HCT116 (cell line): ENCODE measurements at regions not wholly inside any gene's neighbourhood (a gene's known extent, or its start where the extent isn't known, plus 50 kb on each side); places are given as distances from the start of the nearest gene placed in this dataset.

Experiments used
- ATAC-seq: fragments of 200-7000 bp; cut with Tn5 transposase; 2 replicates; pipeline ENCODE4 v1.9.1; 2020; ENCODE audit warnings: mild to moderate bottlenecking, moderate library complexity
- BruUV-seq: library from RNA; stranded (reverse); fragments of 400-500 nt; replicated peaks from 2 replicates; lab custom pipeline; 2021; lab: Mats Ljungman, UMichigan
- CTCF ChIA-PET: fragments of 300-600 bp; sonication (Branson Sonifier 250); formaldehyde crosslinking; loops from one replicate; lab custom pipeline; 2021; ENCODE audit warnings: antibody characterized with exemption; lab: Charles Lee
- POLR2A ChIA-PET: fragments of 300-600, 350-600 bp; sonication (Branson Sonifier 250); formaldehyde crosslinking; loops from one replicate; lab custom pipeline; 2021; ENCODE audit warnings: antibody characterized with exemption; lab: Charles Lee
- RAD21 ChIA-PET, 2 experiments: fragments of 300-600 bp; sonication (Branson Sonifier 250); formaldehyde crosslinking; loops; one replicate each; lab custom pipeline; 2023; ENCODE audit warnings: low total read pairs in 2 of 2; ENCODE audit not compliant: uncharacterized antibody in 2 of 2, unreplicated experiment in 2 of 2, low non-redundant PET in 1 of 2; lab: Charles Lee
- DNase-seq: peaks from one replicate; pipeline ENCODE4 v3.0.0-alpha.2; 2010; ENCODE audit warnings: low read depth, low spot score
- H2AFZ ChIP-seq: fragments of 200-600 bp; shearing (Covaris generic), sonication (generic); 2 replicates; pipeline ENCODE4 v1.6.1; 2017; ENCODE audit warnings: low read depth, mixed run types, mixed read lengths, antibody characterized with exemption, low read length; ENCODE audit not compliant: poor library complexity, severe bottlenecking
- H3K27ac ChIP-seq: 2 replicates; pipeline ENCODE4 v1.5.1; 2012; ENCODE audit warnings: low read depth, low read length
- H3K27me3 ChIP-seq: fragments of 200-600 bp; sonication (generic); 2 replicates; pipeline ENCODE4 v1.6.1; 2016; ENCODE audit warnings: mixed run types, low read length, mixed read lengths; ENCODE audit not compliant: insufficient read depth
- H3K36me3 ChIP-seq, 2 experiments: fragments of 200-500 bp in 1 of 2; fragments of 200-600 bp in 1 of 2; sonication (Bioruptor generic) in 1 of 2; sonication (generic) in 1 of 2; 2 replicates each; pipeline versions ENCODE4 v1.5.1 to v1.6.1; 2014 to 2016; ENCODE audit warnings: low read length in 2 of 2, inconsistent platforms in 1 of 2, mixed read lengths in 1 of 2, mixed run types in 1 of 2; ENCODE audit not compliant: insufficient read depth in 2 of 2, control insufficient read depth in 1 of 2
- H3K4me1 ChIP-seq, 2 experiments: fragments of 200-600 bp in 1 of 2; sonication (generic) in 1 of 2; 2 replicates each; pipeline versions ENCODE4 v1.5.1 to v1.6.1; 2012 to 2017; ENCODE audit warnings: low read length in 2 of 2, inconsistent platforms in 1 of 2, mild to moderate bottlenecking in 1 of 2, mixed read lengths in 1 of 2, mixed run types in 1 of 2, moderate library complexity in 1 of 2; ENCODE audit not compliant: insufficient read depth in 2 of 2, control insufficient read depth in 1 of 2
- H3K4me2 ChIP-seq: fragments of 200-600 bp; sonication (generic); 2 replicates; pipeline ENCODE4 v1.6.1; 2017; ENCODE audit warnings: mixed run types, low read length, mixed read lengths
- H3K4me3 ChIP-seq, 2 experiments: fragments of 200-600 bp in 1 of 2; sonication (generic) in 1 of 2; replicated peaks in 1 of 2; 2 replicates each; pipeline ENCODE4 v1.5.1; 2011 to 2016; ENCODE audit warnings: low read length in 2 of 2, control low read depth in 1 of 2, low read depth in 1 of 2, mild to moderate bottlenecking in 1 of 2, mixed read lengths in 1 of 2, mixed run types in 1 of 2
- H3K79me2 ChIP-seq: fragments of 200-600 bp; sonication (generic); 2 replicates; pipeline ENCODE4 v1.6.1; 2017; ENCODE audit warnings: mild to moderate bottlenecking, mixed run types, low read length, moderate library complexity, mixed read lengths; ENCODE audit not compliant: insufficient read depth
- H3K9ac ChIP-seq: fragments of 200-600 bp; sonication (generic); 2 replicates; pipeline ENCODE4 v1.6.1; 2016; ENCODE audit warnings: low read length, mixed read lengths
- H3K9me2 ChIP-seq: fragments of 200-600 bp; sonication (generic), shearing (Covaris generic); 2 replicates; pipeline ENCODE4 v1.6.1; 2017; ENCODE audit warnings: mixed run types, mild to moderate bottlenecking, moderate library complexity; ENCODE audit not compliant: insufficient read depth
- H3K9me3 ChIP-seq, 2 experiments: fragments of 200-500 bp in 1 of 2; fragments of 200-600 bp in 1 of 2; sonication (Bioruptor generic) in 1 of 2; sonication (generic) in 1 of 2; 2 replicates each; pipeline ENCODE4 v1.6.1; 2014 to 2017; ENCODE audit warnings: low read length in 2 of 2, mixed read lengths in 2 of 2, inconsistent platforms in 1 of 2, low read depth in 1 of 2, mild to moderate bottlenecking in 1 of 2, mixed run types in 1 of 2, moderate library complexity in 1 of 2; ENCODE audit not compliant: control insufficient read depth in 1 of 2, insufficient read depth in 1 of 2
- H4K20me1 ChIP-seq: fragments of 200-600 bp; sonication (generic), shearing (Covaris generic); 2 replicates; pipeline ENCODE4 v1.6.1; 2017; ENCODE audit warnings: mixed run types, mild to moderate bottlenecking, moderate library complexity; ENCODE audit not compliant: insufficient read depth
- CBX3 ChIP-seq: IDR thresholded peaks from 2 replicates; pipeline ENCODE4 v1.6.1; 2012; ENCODE audit warnings: low read depth
- CEBPB ChIP-seq: IDR thresholded peaks from 2 replicates; pipeline ENCODE4 v1.6.1; 2012; ENCODE audit warnings: low read depth
- ELF1 ChIP-seq: IDR thresholded peaks from 2 replicates; pipeline ENCODE4 v1.6.1; 2012; ENCODE audit warnings: low read depth, borderline replicate concordance
- EZH2 ChIP-seq: fragments of 200-600 bp; sonication (generic); IDR thresholded peaks from 2 replicates; pipeline ENCODE4 v1.6.1; 2017; ENCODE audit warnings: antibody characterized with exemption, mixed run types
- EZH2phosphoT487 ChIP-seq: fragments of 200-600 bp; IDR thresholded peaks from 2 replicates; pipeline ENCODE4 v1.6.1; 2018; ENCODE audit warnings: antibody characterized with exemption, borderline replicate concordance
- MAX ChIP-seq: IDR thresholded peaks from 2 replicates; pipeline ENCODE4 v1.6.1; 2012
- POLR2A ChIP-seq: IDR thresholded peaks from 2 replicates; pipeline ENCODE4 v1.7.0; 2011; ENCODE audit warnings: borderline replicate concordance; ENCODE audit not compliant: insufficient read depth, insufficient read length; ENCODE audit errors: extremely low read depth
- POLR2AphosphoS5 ChIP-seq: IDR thresholded peaks from 2 replicates; pipeline ENCODE4 v1.6.1; 2011; ENCODE audit warnings: mild to moderate bottlenecking, low read depth, low read length, moderate library complexity
- REST ChIP-seq: IDR thresholded peaks from 2 replicates; pipeline ENCODE4 v1.6.1; 2012; ENCODE audit warnings: low read depth
- SIN3A ChIP-seq: IDR thresholded peaks from 2 replicates; pipeline ENCODE4 v1.6.1; 2012; ENCODE audit warnings: low read depth
- SP1 ChIP-seq: IDR thresholded peaks from 2 replicates; pipeline ENCODE4 v1.6.1; 2012; ENCODE audit warnings: low read depth
- SRF ChIP-seq: IDR thresholded peaks from 2 replicates; pipeline ENCODE4 v1.6.1; 2012; ENCODE audit warnings: low read depth
- TCF7L2 ChIP-seq: IDR thresholded peaks from 2 replicates; pipeline ENCODE4 v1.7.0; 2011; ENCODE audit warnings: borderline replicate concordance, inconsistent platforms; ENCODE audit not compliant: insufficient read depth, insufficient read length; ENCODE audit errors: extremely low read depth
- YY1 ChIP-seq: IDR thresholded peaks from 2 replicates; pipeline ENCODE4 v1.6.1; 2011; ENCODE audit warnings: low read length, low read depth, moderate library complexity, mild to moderate bottlenecking; ENCODE audit not compliant: insufficient replicate concordance; ENCODE audit errors: extremely low read depth
- ZNF274 ChIP-seq: fragments of 200-500 bp; sonication (Bioruptor generic); IDR thresholded peaks from 2 replicates; pipeline ENCODE4 v1.6.1; 2014; ENCODE audit warnings: mild to moderate bottlenecking, low read depth, low read length, inconsistent platforms
- intact Hi-C: fragments of 100-400 bp; cut with micrococcal nuclease; formaldehyde crosslinking; loops from 2 replicates; pipeline ENCODE4 v1.10.0; 2022
- TF ChIP-seq, protein P1 (sequence below), 3 experiments: fragments of 200-600 bp in 1 of 3; sonication (generic) in 1 of 3; IDR thresholded peaks in 2 of 3; conservative IDR thresholded peaks in 1 of 3; 2 replicates each; pipeline ENCODE4 v1.5.1; 2012 to 2017; ENCODE audit warnings: low read depth in 2 of 3, low read length in 2 of 3, antibody characterized with exemption in 1 of 3, borderline replicate concordance in 1 of 3, control low read depth in 1 of 3, mild to moderate bottlenecking in 1 of 3, mixed read lengths in 1 of 3, mixed run types in 1 of 3, moderate library complexity in 1 of 3; ENCODE audit not compliant: insufficient read depth in 1 of 3

DNA sequence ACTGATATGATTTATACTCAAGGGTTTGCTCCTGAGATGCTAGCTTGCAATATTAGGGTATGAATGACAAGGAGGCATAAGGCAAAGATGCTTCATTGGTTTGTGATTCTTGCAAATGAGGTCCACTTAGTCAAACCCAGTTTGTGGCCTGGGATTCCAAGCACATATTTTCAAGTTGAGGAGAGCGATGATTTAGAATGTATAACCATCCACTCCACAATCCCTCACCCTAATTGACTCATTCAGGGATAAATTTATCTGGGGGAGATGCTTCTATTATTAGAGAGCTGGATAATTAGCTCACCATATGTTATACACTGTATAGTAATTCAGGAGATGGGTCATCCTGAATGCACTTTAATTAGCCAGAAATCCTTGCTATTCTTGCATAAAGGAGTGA, 118.3 kb upstream of the PUDP start:
- intact Hi-C loops, result no loop called here
- TF ChIP-seq POLR2AphosphoS5 (no peak), SP1 (no peak), YY1 (no peak), EZH2 (no peak), SIN3A (no peak), MAX (no peak), SRF (no peak), CBX3 (no peak), POLR2A (no peak), ZNF274 (no peak), EZH2phosphoT487 (no peak), ELF1 (no peak), CEBPB (no peak), TCF7L2 (no peak), REST (no peak)
- TF ChIP-seq, protein P1, sequence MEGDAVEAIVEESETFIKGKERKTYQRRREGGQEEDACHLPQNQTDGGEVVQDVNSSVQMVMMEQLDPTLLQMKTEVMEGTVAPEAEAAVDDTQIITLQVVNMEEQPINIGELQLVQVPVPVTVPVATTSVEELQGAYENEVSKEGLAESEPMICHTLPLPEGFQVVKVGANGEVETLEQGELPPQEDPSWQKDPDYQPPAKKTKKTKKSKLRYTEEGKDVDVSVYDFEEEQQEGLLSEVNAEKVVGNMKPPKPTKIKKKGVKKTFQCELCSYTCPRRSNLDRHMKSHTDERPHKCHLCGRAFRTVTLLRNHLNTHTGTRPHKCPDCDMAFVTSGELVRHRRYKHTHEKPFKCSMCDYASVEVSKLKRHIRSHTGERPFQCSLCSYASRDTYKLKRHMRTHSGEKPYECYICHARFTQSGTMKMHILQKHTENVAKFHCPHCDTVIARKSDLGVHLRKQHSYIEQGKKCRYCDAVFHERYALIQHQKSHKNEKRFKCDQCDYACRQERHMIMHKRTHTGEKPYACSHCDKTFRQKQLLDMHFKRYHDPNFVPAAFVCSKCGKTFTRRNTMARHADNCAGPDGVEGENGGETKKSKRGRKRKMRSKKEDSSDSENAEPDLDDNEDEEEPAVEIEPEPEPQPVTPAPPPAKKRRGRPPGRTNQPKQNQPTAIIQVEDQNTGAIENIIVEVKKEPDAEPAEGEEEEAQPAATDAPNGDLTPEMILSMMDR (IDR thresholded peaks at IDR 0.05 in 2 of 3, conservative IDR thresholded peaks at IDR 0.05 in 1 of 3; ENCODE audit: borderline replicate concordance in 1 of 3, insufficient read depth in 1 of 3, low read depth in 2 of 3, low read length in 2 of 3), result no peak

More for the DNA sequence above, 118.3 kb upstream of the PUDP start:
- Histone ChIP-seq H3K9ac (no peak overlapping the region), H3K79me2 (no peaks in the 10 kb centered on the region), H3K27me3 (no peaks in the 10 kb centered on the region), H3K4me2 (no peak overlapping the region), H3K9me3 (no peaks in the 10 kb centered on the region), H3K36me3 (no peaks in the 10 kb centered on the region), H2AFZ (no peak overlapping the region), H3K4me3 (no peak overlapping the region), H3K9me2 (no peaks in the 10 kb centered on the region), H3K27ac (no peak overlapping the region), H3K4me1 (no peaks in the 10 kb centered on the region), H4K20me1 (no peaks in the 10 kb centered on the region)
- ATAC-seq (no peak), DNase-seq (no peak)
- ChIA-PET POLR2A (no interaction called here), CTCF (no interaction called here), RAD21 (no interaction called here)
- no TSS peak for BruUV-seq
